ENCODE measurements at regions not wholly inside any gene's neighbourhood (a gene's known extent, or its start where the extent isn't known, plus 50 kb on each side); places are given as distances from the start of the nearest gene placed in this dataset.

DNA sequence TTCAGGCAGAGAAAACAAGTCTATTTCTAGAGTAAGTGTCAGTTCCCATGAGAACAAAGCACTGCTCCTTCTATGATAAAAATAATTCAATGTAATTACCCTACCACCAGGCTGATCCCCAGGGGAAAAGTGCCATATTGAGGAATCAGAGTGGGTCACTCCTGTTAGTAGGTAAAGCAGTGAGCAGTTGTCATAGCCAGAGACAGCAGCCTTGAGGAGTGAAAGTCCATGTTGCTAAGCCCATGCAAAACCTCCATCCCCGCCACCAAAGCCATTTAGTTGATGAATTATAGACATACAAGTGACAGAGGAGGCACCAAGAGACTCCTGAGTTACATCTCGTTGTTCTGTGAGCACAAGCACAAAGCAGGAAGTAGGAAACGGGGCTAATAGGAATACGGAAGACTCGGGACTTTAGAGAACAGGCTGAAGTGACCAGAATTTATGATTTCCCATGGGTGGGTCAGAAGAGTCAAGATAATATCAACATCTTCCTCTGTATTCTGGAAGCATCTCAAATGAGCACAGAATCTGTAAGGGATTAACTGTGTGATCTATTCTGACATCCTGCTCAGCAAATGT lies 197.9 kb downstream of the MAFB start:
- TF ChIP-seq, protein P1, sequence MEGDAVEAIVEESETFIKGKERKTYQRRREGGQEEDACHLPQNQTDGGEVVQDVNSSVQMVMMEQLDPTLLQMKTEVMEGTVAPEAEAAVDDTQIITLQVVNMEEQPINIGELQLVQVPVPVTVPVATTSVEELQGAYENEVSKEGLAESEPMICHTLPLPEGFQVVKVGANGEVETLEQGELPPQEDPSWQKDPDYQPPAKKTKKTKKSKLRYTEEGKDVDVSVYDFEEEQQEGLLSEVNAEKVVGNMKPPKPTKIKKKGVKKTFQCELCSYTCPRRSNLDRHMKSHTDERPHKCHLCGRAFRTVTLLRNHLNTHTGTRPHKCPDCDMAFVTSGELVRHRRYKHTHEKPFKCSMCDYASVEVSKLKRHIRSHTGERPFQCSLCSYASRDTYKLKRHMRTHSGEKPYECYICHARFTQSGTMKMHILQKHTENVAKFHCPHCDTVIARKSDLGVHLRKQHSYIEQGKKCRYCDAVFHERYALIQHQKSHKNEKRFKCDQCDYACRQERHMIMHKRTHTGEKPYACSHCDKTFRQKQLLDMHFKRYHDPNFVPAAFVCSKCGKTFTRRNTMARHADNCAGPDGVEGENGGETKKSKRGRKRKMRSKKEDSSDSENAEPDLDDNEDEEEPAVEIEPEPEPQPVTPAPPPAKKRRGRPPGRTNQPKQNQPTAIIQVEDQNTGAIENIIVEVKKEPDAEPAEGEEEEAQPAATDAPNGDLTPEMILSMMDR (IDR thresholded peaks at IDR 0.05; ENCODE audit: partially characterized antibody, unreplicated experiment), result no peak
- Mint-ChIP-seq H3K27me3 (ENCODE audit: unreplicated experiment) (peaks cover 3% of the 10 kb centered on the region), H3K27ac (ENCODE audit: unreplicated experiment) (no peak overlapping the region), H3K36me3 (ENCODE audit: unreplicated experiment) (no peaks in the 10 kb centered on the region), H3K9me3 (ENCODE audit: unreplicated experiment) (no peaks in the 10 kb centered on the region), H3K4me3 (ENCODE audit: unreplicated experiment) (no peak overlapping the region), H3K4me1 (ENCODE audit: low read depth, unreplicated experiment) (no peaks in the 10 kb centered on the region)
- no peak for DNase-seq

DNA sequence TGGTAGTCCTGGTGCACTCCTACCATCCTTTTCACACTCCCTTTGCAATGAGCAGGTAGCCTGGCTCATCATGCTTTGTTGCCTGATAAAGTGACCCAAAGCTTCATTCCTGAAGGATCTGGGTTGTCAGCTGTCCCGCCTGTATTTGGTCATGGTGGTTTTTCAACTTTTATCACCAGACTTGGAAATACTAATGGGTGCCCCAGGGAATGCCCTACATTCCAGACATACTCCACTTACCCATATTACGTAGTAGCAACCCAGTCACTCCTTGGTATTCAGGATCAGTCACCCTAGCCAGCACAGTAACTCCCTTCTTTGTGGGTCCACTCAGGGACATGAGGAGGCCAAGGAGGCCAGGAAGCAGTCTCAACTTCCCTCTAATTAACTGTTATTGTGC lies 199.2 kb downstream of the MAFB start:
- Mint-ChIP-seq H3K4me1 (ENCODE audit: low read depth, unreplicated experiment) (no peaks in the 10 kb centered on the region), H3K9me3 (ENCODE audit: unreplicated experiment) (no peaks in the 10 kb centered on the region), H3K27ac (ENCODE audit: unreplicated experiment) (no peak overlapping the region), H3K27me3 (ENCODE audit: unreplicated experiment) (peaks cover 1% of the 10 kb centered on the region), H3K4me3 (ENCODE audit: unreplicated experiment) (no peak overlapping the region), H3K36me3 (ENCODE audit: unreplicated experiment) (no peaks in the 10 kb centered on the region)
- TF ChIP-seq, protein P1 (IDR thresholded peaks at IDR 0.05; ENCODE audit: partially characterized antibody, unreplicated experiment), result no peak
- DNase-seq, result no peak

DNA sequence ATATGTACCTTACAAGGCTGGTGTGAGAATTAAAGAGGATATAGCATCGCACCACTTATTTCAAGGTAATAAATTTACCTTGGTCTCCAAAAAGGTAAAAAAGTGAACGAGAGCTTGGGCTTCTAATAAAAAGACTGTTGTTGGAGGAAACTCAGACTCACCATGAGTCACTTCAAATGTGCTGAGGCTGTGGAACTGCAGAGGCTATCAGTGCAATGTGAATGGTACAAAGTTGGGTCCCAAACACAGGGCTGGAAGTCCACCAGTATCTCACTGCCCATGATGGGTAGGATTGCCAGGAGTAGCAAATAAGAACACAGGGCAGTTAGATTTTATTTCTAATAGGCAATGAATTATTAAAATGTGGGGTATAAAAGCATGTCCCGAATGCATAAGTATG lies 200.6 kb downstream of the MAFB start:
- Mint-ChIP-seq H3K4me3 (ENCODE audit: unreplicated experiment) (no peak overlapping the region), H3K9me3 (ENCODE audit: unreplicated experiment) (no peaks in the 10 kb centered on the region), H3K27ac (ENCODE audit: unreplicated experiment) (no peak overlapping the region), H3K36me3 (ENCODE audit: unreplicated experiment) (no peaks in the 10 kb centered on the region), H3K4me1 (ENCODE audit: low read depth, unreplicated experiment) (no peaks in the 10 kb centered on the region), H3K27me3 (ENCODE audit: unreplicated experiment) (peaks cover 1% of the 10 kb centered on the region)
- DNase-seq, result no peak
- TF ChIP-seq, protein P1 (IDR thresholded peaks at IDR 0.05; ENCODE audit: partially characterized antibody, unreplicated experiment), result no peak

DNA sequence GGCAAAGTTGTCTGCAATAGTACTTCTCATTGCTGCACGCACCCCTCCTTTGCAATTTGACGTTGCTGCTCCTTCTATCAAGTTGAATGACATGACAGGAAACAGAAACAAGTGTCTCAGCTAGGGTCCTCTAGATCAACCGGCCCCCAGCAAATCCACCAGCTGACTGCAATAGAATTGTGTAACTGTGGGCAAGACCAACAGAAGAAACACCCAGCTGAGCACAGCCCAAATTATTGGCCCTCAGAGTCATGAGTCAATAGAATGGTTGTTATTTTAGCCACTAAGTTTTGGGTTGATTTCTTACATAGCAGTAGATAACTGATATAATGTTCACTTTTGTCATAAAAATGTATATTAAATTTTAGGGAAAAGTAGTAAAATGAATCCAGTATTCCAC lies 202.7 kb downstream of the MAFB start:
- Mint-ChIP-seq H3K27ac (ENCODE audit: unreplicated experiment) (no peak overlapping the region), H3K4me1 (ENCODE audit: low read depth, unreplicated experiment) (no peaks in the 10 kb centered on the region), H3K4me3 (ENCODE audit: unreplicated experiment) (no peak overlapping the region), H3K27me3 (ENCODE audit: unreplicated experiment) (no peaks in the 10 kb centered on the region), H3K36me3 (ENCODE audit: unreplicated experiment) (no peaks in the 10 kb centered on the region), H3K9me3 (ENCODE audit: unreplicated experiment) (no peaks in the 10 kb centered on the region)
- no peak for DNase-seq
- TF ChIP-seq, protein P1 (IDR thresholded peaks at IDR 0.05; ENCODE audit: partially characterized antibody, unreplicated experiment), result no peak

DNA sequence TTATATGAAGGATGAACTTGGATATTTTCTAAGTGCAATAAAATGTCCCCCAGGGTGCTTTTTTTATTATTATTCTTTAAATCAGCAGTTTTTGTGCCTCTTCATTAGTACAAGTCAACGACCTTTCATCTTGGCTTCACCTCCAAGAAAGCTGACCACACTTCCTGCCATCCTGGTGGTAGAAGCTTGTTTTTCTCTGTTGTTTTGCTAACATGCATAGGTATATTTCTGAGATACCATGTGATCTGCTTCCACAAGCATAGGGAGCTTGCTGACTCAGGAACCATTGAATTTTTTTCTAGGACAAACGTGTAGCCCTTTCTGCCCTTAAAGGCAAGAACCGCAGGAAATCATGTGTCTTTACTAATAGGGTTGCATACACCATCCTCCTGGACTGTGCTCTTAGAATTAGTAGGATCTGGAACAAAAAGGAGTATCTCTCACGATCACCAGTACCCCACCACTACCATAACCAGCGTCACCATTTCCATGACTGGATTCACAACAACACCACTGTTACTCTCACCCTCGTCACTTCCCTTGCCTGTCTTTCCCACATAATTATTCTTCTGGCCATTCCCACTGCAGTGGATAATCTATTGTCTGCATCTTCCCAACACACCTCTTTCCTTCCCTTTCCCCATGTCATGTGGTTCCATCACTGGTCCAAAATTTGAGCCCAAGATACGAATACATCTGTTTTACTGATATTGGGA lies 207.1 kb downstream of the MAFB start:
- Mint-ChIP-seq H3K36me3 (ENCODE audit: unreplicated experiment) (no peaks in the 10 kb centered on the region), H3K4me1 (ENCODE audit: low read depth, unreplicated experiment) (no peaks in the 10 kb centered on the region), H3K27ac (ENCODE audit: unreplicated experiment) (no peak overlapping the region), H3K4me3 (ENCODE audit: unreplicated experiment) (no peak overlapping the region), H3K27me3 (ENCODE audit: unreplicated experiment) (no peaks in the 10 kb centered on the region), H3K9me3 (ENCODE audit: unreplicated experiment) (no peaks in the 10 kb centered on the region)
- no peak for DNase-seq
- TF ChIP-seq, protein P1 (IDR thresholded peaks at IDR 0.05; ENCODE audit: partially characterized antibody, unreplicated experiment), result no peak

Measured in glutamatergic neuron (in vitro differentiated cells).